ENCODE measurements at regions not wholly inside any gene's neighbourhood (a gene's known extent, or its start where the extent isn't known, plus 50 kb on each side); places are given as distances from the start of the nearest gene placed in this dataset.

DNA sequence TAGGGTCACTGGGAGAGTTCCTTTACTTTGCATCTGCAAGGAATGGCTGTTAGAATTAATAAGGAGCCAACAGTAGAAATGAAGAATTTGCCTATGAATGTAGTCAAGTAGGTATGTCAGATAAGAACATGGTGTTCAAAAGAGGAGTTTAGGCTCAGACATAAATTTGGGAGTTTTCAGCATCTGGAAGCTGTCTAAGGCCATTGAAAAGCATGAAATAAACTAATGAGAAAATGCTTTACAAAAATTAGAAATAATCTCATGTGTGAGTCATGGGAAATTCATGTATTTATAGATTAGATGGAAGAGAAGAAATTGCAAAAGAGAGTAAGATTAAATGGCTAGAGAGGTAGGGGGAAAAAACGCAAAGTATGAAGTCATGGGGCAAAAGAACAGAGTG is 201.9 kb downstream of the DIPK2A start:
- TF ChIP-seq, protein P1, sequence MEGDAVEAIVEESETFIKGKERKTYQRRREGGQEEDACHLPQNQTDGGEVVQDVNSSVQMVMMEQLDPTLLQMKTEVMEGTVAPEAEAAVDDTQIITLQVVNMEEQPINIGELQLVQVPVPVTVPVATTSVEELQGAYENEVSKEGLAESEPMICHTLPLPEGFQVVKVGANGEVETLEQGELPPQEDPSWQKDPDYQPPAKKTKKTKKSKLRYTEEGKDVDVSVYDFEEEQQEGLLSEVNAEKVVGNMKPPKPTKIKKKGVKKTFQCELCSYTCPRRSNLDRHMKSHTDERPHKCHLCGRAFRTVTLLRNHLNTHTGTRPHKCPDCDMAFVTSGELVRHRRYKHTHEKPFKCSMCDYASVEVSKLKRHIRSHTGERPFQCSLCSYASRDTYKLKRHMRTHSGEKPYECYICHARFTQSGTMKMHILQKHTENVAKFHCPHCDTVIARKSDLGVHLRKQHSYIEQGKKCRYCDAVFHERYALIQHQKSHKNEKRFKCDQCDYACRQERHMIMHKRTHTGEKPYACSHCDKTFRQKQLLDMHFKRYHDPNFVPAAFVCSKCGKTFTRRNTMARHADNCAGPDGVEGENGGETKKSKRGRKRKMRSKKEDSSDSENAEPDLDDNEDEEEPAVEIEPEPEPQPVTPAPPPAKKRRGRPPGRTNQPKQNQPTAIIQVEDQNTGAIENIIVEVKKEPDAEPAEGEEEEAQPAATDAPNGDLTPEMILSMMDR (IDR thresholded peaks at IDR 0.05; ENCODE audit: low read depth, low read length, poor library complexity, severe bottlenecking) = no peak
- TF ChIP-seq EZH2phosphoT487 (IDR thresholded peaks at IDR 0.05; ENCODE audit: borderline replicate concordance, low read length) = no peak

Data from DOHH2 (cell line).